A549 (cell line): ENCODE measurements at regions not wholly inside any gene's neighbourhood (a gene's known extent, or its start where the extent isn't known, plus 50 kb on each side); places are given as distances from the start of the nearest gene placed in this dataset.

Source experiments
- ATAC-seq, 2 experiments: fragments of 200-7000 bp in 1 of 2; fragments of >200 bp in 1 of 2; cut with Nextera tagmentation in 1 of 2; cut with Tn5 transposase in 1 of 2; 3 replicates each; pipeline versions ENCODE4 v1.8.0 to v1.9.1; 2018 to 2020; ENCODE audit warnings: mild to moderate bottlenecking in 1 of 2, moderate library complexity in 1 of 2
- CTCF ChIA-PET: fragments of 300-600 bp; sonication (Branson Sonifier 250); formaldehyde crosslinking; extraction: SDS; loops from one replicate; lab custom pipeline; 2021; ENCODE audit warnings: antibody characterized with exemption, inconsistent platforms; lab: Yijun Ruan, JAX
- POLR2A ChIA-PET: fragments of 350-600 bp; formaldehyde crosslinking; extraction: SDS; loops from one replicate; lab custom pipeline; 2021; ENCODE audit warnings: antibody characterized with exemption, inconsistent platforms; lab: Yijun Ruan, JAX
- DNase-seq, 2 experiments: peaks; one replicate each; pipeline versions ENCODE4 v3.0.0 to v3.0.0-alpha.2; 2011 to 2016; ENCODE audit warnings: low read depth in 1 of 2, low spot score in 1 of 2
- FAIRE-seq: peaks from 2 replicates; lab custom pipeline; 2011; peaks lifted over from hg19 to GRCh38; lab: Jason Lieb, UNC
- H3K27ac ChIP-seq, 2 experiments: fragments of >200 bp; sonication (Bioruptor Twin); formaldehyde crosslinking; 3 replicates each; pipeline ENCODE4 v1.5.1; 2016 to 2017
- H3K4me1 ChIP-seq: fragments of >200 bp; sonication (Bioruptor Twin); formaldehyde crosslinking; 3 replicates; pipeline ENCODE4 v1.6.1; 2016
- H3K4me2 ChIP-seq: fragments of >200 bp; sonication (Bioruptor Twin); formaldehyde crosslinking; 3 replicates; pipeline ENCODE4 v1.6.1; 2016
- H3K4me3 ChIP-seq: fragments of >200 bp; sonication (Bioruptor Twin); formaldehyde crosslinking; 3 replicates; pipeline ENCODE4 v1.5.1; 2016
- H3K9me3 ChIP-seq: fragments of >200 bp; sonication (Bioruptor Twin); formaldehyde crosslinking; 3 replicates; pipeline ENCODE4 v1.6.1; 2016
- ATOH8 ChIP-seq: fragments of 250-450 bp; sonication (Bioruptor Pico); IDR thresholded peaks from 2 replicates; pipeline ENCODE4 v1.5.0; 2020; ENCODE audit warnings: low read depth, mild to moderate bottlenecking, moderate library complexity
- CBX2 ChIP-seq: fragments of 200-600 bp; sonication (generic); IDR thresholded peaks from 2 replicates; pipeline ENCODE4 v1.6.1; 2016; ENCODE audit warnings: low read depth, mild to moderate bottlenecking, borderline replicate concordance
- CEBPB ChIP-seq, 2 experiments: fragments of >200 bp in 1 of 2; sonication (Bioruptor Twin) in 1 of 2; formaldehyde crosslinking in 1 of 2; IDR thresholded peaks; 2 replicates each; pipeline ENCODE4 v1.6.1; 2012 to 2016
- CHD4 ChIP-seq: fragments of 200-600 bp; sonication (generic); IDR thresholded peaks from 2 replicates; pipeline ENCODE4 v1.6.1; 2016; ENCODE audit warnings: antibody characterized with exemption, mild to moderate bottlenecking, borderline replicate concordance
- EHF ChIP-seq: fragments of 250-450 bp; sonication (Bioruptor Pico); IDR thresholded peaks from 2 replicates; pipeline ENCODE4 v1.5.0; 2020; ENCODE audit warnings: mild to moderate bottlenecking
- ESRRA ChIP-seq: fragments of 150-350 bp; IDR thresholded peaks from 2 replicates; pipeline ENCODE4 v1.6.1; 2014; ENCODE audit warnings: mild to moderate bottlenecking, low read length, borderline replicate concordance
- FOSB ChIP-seq: fragments of 250-450 bp; sonication (Bioruptor Pico); IDR thresholded peaks from 2 replicates; pipeline ENCODE4 v1.5.0; 2020; ENCODE audit warnings: mild to moderate bottlenecking, moderate library complexity
- FOSL2 ChIP-seq, 2 experiments: fragments of 450-650 bp in 1 of 2; fragments of >200 bp in 1 of 2; sonication (Bioruptor Twin) in 1 of 2; formaldehyde crosslinking; IDR thresholded peaks; 2 replicates each; pipeline versions ENCODE4 v1.5.0 to v1.6.1; 2016 to 2020; ENCODE audit warnings: mild to moderate bottlenecking in 1 of 2, moderate library complexity in 1 of 2
- HOXA7 ChIP-seq: fragments of 250-450 bp; sonication (Bioruptor Pico); IDR thresholded peaks from 2 replicates; pipeline ENCODE4 v1.5.0; 2020; ENCODE audit warnings: mild to moderate bottlenecking, moderate library complexity
- HOXB5 ChIP-seq: fragments of 250-450 bp; sonication (Bioruptor Pico); IDR thresholded peaks from 2 replicates; pipeline ENCODE4 v1.5.0; 2020; ENCODE audit warnings: mild to moderate bottlenecking, moderate library complexity
- JUN ChIP-seq, 2 experiments: fragments of >200 bp; sonication (Bioruptor Twin); formaldehyde crosslinking; IDR thresholded peaks; 2 replicates in 1 of 2; 3 replicates in 1 of 2; pipeline ENCODE4 v1.6.1; 2016 to 2017
- KDM1A ChIP-seq: fragments of 200-600 bp; sonication (generic); IDR thresholded peaks from 2 replicates; pipeline ENCODE4 v1.6.1; 2016; ENCODE audit warnings: low read depth, mild to moderate bottlenecking
- MAFK ChIP-seq: fragments of 450-650 bp; IDR thresholded peaks from 2 replicates; pipeline ENCODE4 v1.6.1; 2014; ENCODE audit not compliant: partially characterized antibody
- MYC ChIP-seq: IDR thresholded peaks from 2 replicates; pipeline ENCODE4 v1.6.1; 2012; ENCODE audit warnings: mild to moderate bottlenecking, inconsistent platforms, low read length, improper control_type of control experiment, borderline replicate concordance
- NFE2L2 ChIP-seq: fragments of 150-350 bp; conservative IDR thresholded peaks from 2 replicates; pipeline ENCODE4 v1.6.1; 2014; ENCODE audit warnings: low read length
- NR3C1 ChIP-seq: fragments of >200 bp; sonication (Bioruptor Twin); formaldehyde crosslinking; IDR thresholded peaks from 3 replicates; pipeline ENCODE4 v1.6.1; 2017
- PBX3 ChIP-seq: IDR thresholded peaks from 2 replicates; pipeline ENCODE4 v1.6.1; 2012
- POLR2AphosphoS2 ChIP-seq: conservative IDR thresholded peaks from 2 replicates; pipeline ENCODE4 v1.6.1; 2012; ENCODE audit warnings: low read length, improper control_type of control experiment, inconsistent platforms
- RCOR1 ChIP-seq: fragments of 150-350 bp; IDR thresholded peaks from 2 replicates; pipeline ENCODE4 v1.6.1; 2014; ENCODE audit warnings: antibody characterized with exemption, low read length, low read depth
- ZFP36 ChIP-seq: fragments of 450-650 bp; IDR thresholded peaks from 2 replicates; pipeline ENCODE4 v1.6.1; 2014; ENCODE audit warnings: borderline replicate concordance; ENCODE audit not compliant: partially characterized antibody
- WGBS: methylation state at CpG from one replicate; pipeline ENCODE4 v1.1.6; 2017; ENCODE audit errors: missing lambda C conversion rate; 5-methylcytosine and 5-hydroxymethylcytosine counted together
- TF ChIP-seq, protein P1 (sequence below): IDR thresholded peaks from 2 replicates; pipeline ENCODE4 v1.6.1; 2012
- TF ChIP-seq, protein P2 (sequence below): fragments of 150-350 bp; IDR thresholded peaks from 2 replicates; pipeline ENCODE4 v1.6.1; 2014; ENCODE audit warnings: low read depth, mild to moderate bottlenecking, low read length
- TF ChIP-seq, protein P3 (sequence below): fragments of 450-650 bp; IDR thresholded peaks from 2 replicates; pipeline ENCODE4 v1.6.1; 2014; ENCODE audit warnings: antibody characterized with exemption

GRCh38 chr4:83738895-83739294, 203.0 kb downstream of the GPAT3 start (continued):
- TF ChIP-seq ZFP36 (no peak), MAFK (no peak), CEBPB (IDR thresholded peaks at IDR 0.05) (no peak), KDM1A (no peak), HOXA7 (CRISPR knock-in tag) (no peak), ATOH8 (CRISPR knock-in tag) (no peak)

DNA sequence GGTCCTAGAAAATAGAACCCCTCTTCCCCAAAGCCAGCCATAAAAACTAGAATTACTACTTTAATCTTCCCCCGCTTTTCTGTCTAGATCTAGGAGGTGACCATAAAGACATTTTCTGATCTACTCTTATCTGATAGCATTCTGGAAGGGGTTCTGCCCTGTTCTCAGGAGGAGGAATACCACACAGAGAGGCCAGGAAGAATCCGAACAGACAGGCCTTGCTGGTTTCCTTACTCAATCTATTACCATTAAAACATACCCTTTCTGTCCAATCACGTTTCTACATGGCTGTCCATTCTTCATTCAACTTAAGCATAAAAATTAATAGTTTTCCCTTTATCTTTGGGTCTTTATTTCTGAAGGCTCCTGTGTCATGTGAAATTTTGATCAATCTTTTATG, 198.7 kb downstream of the GPAT3 start:
- Histone ChIP-seq H3K4me2 (no peak overlapping the region), H3K4me3 (no peak overlapping the region), H3K4me1 (no peaks in the 10 kb centered on the region), H3K27ac (no peak overlapping the region), H3K9me3 (no peaks in the 10 kb centered on the region)
- ChIA-PET POLR2A (no interaction called here), CTCF (no interaction called here)
- no peak for DNase-seq
- no peak for ATAC-seq
- FAIRE-seq: no peak
- TF ChIP-seq PBX3 (no peak), NR3C1 (no peak), CBX2 (no peak), RCOR1 (no peak), ZFP36 (no peak), EHF (CRISPR knock-in tag) (no peak), CHD4 (no peak), FOSL2 (IDR thresholded peaks at IDR 0.05) (no peak), FOSL2 (CRISPR knock-in tag; IDR thresholded peaks at IDR 0.05) (no peak), HOXB5 (CRISPR knock-in tag) (no peak), ESRRA (no peak)
- TF ChIP-seq, protein P1, sequence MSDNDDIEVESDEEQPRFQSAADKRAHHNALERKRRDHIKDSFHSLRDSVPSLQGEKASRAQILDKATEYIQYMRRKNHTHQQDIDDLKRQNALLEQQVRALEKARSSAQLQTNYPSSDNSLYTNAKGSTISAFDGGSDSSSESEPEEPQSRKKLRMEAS: no peak
- TF ChIP-seq, protein P2, sequence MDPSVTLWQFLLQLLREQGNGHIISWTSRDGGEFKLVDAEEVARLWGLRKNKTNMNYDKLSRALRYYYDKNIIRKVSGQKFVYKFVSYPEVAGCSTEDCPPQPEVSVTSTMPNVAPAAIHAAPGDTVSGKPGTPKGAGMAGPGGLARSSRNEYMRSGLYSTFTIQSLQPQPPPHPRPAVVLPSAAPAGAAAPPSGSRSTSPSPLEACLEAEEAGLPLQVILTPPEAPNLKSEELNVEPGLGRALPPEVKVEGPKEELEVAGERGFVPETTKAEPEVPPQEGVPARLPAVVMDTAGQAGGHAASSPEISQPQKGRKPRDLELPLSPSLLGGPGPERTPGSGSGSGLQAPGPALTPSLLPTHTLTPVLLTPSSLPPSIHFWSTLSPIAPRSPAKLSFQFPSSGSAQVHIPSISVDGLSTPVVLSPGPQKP: no peak
- WGBS: 55% methylated on average over 3 of the region's 3 CpGs

DNA sequence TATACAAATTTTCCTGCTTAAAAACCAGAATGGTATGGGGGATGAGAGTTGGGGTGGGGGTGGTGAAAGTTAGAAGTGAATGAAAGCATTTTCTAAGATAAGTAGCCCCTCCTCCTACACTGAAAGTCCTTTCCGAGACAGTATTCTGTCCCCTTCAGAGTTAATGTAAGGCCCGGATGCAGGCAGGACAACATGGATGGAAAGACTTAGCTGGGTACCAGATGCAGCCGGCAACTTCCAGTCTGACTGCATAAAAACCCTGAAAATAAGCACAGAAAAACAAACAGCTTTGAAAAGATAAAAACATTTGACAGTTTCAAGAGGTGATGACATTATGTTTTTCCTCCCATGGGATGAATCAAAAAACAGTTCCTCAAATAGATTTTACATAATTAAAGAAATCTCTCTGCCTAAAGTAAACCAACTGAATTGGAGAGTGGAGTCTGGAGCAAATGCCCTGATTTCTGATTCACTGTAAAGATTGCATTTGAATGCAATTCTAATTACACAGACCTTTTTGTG, 196.3 kb downstream of the GPAT3 start:
- no peak overlapping the region for H3K4me3 ChIP-seq
- no peaks in the 10 kb centered on the region for H3K4me1 ChIP-seq
- no peaks in the 10 kb centered on the region for H3K9me3 ChIP-seq
- FAIRE-seq: no peak
- H3K4me2 ChIP-seq: no peak overlapping the region
- WGBS: 53% methylated on average over 3 of the region's 3 CpGs
- TF ChIP-seq, protein P3, sequence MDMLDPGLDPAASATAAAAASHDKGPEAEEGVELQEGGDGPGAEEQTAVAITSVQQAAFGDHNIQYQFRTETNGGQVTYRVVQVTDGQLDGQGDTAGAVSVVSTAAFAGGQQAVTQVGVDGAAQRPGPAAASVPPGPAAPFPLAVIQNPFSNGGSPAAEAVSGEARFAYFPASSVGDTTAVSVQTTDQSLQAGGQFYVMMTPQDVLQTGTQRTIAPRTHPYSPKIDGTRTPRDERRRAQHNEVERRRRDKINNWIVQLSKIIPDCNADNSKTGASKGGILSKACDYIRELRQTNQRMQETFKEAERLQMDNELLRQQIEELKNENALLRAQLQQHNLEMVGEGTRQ: no peak
- no peak for TF ChIP-seq HOXB5 (CRISPR knock-in tag)
- no peak for TF ChIP-seq JUN (IDR thresholded peaks at IDR 0.05)
- no peak for TF ChIP-seq POLR2AphosphoS2
- TF ChIP-seq NR3C1: no peak
- TF ChIP-seq CHD4: no peak
- TF ChIP-seq EHF (CRISPR knock-in tag): no peak
- no peak for TF ChIP-seq NFE2L2
- no peak for TF ChIP-seq FOSB (CRISPR knock-in tag)
- no peak for TF ChIP-seq MYC
- CTCF ChIA-PET: interaction anchor here (0.5 kb wide), 1 partner anchor 664 kb away, joined by 4 read pairs; no protein-coding TSS in a partner anchor
- POLR2A ChIA-PET: no interaction called here
- ATAC-seq: no peak
- no peak for DNase-seq
- H3K27ac ChIP-seq: no peak overlapping the region
